Peyer's patch (tissue), 4 donors: ENCODE measurements at regions not wholly inside any gene's neighbourhood (a gene's known extent, or its start where the extent isn't known, plus 50 kb on each side); places are given as distances from the start of the nearest gene placed in this dataset.

Experiments used
- CTCF ChIP-seq, 6 experiments: fragments of 450-650 bp in 4 of 6; fragments of 200-600 bp in 2 of 6; sonication (generic) in 1 of 6; IDR thresholded peaks; one replicate each; pipeline ENCODE4 v1.5.1; 2017 to 2019; ENCODE audit warnings: antibody characterized with exemption in 6 of 6, mild to moderate bottlenecking in 3 of 6, moderate library complexity in 1 of 6
- POLR2A ChIP-seq, 2 donors: fragments of 450-650 bp; IDR thresholded peaks; one replicate each; pipeline ENCODE4 v1.5.1; 2017; ENCODE audit warnings: antibody characterized with exemption in 2 of 2, mild to moderate bottlenecking in 2 of 2, moderate library complexity in 2 of 2

DNA sequence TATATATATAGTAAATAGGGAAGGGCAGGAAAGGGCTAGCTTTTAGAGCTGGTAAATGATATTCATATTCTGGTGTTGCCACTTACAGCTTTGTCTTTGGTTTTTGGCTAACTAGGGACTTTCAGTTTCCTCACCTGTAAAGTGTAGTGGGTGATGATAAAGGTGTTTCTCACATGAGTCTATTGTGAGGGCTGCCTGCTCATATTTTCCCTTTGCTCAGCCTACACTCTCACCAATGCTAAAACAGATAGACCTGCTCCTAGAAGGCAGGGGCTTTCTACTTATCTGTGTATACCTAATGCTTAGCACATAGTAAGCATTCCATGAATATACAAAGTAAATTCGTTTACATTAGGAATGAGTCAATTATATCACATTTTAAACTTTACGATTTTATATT lies 137.2 kb upstream of the HS3ST1 start:
- TF ChIP-seq CTCF (IDR thresholded peaks at IDR 0.05), result no peak
- no peak for TF ChIP-seq POLR2A (IDR thresholded peaks at IDR 0.05)
